ENCODE measurements at regions not wholly inside any gene's neighbourhood (a gene's known extent, or its start where the extent isn't known, plus 50 kb on each side); places are given as distances from the start of the nearest gene placed in this dataset.
"Not testable (repeated sequence)": the region's sequence is repeated elsewhere in the genome, so short reads cannot be mapped to it uniquely, and the experiment has no call there.

- no peak for DNase-seq (ENCODE audit: low spot score)
- no peak overlapping the region for H3K27ac ChIP-seq
- TF ChIP-seq CTCF (IDR thresholded peaks at IDR 0.05), result no peak
These were observed 1492.5 kb downstream of the HACE1 start for GRCh38 chr6:103367212-103367611.

GRCh38 chr6:103356531-103356930, 1503.2 kb downstream of the HACE1 start:
- DNase-seq (ENCODE audit: low spot score), result no peak
- no peak for TF ChIP-seq CTCF (IDR thresholded peaks at IDR 0.05)
- no peak overlapping the region for H3K27ac ChIP-seq

More at GRCh38 chr6:103367212-103367611, 1492.5 kb downstream of the HACE1 start:
- no peak overlapping the region for H3K4me3 ChIP-seq

GRCh38 chr6:103344554-103345163, 1515.1 kb downstream of the HACE1 start:
- no peak for TF ChIP-seq CTCF (IDR thresholded peaks at IDR 0.05)
- H3K4me3 ChIP-seq, result no peak overlapping the region
- DNase-seq (ENCODE audit: low spot score), result no peak
- no peak overlapping the region for H3K27ac ChIP-seq

More at GRCh38 chr6:103356531-103356930, 1503.2 kb downstream of the HACE1 start:
- no peak overlapping the region for H3K4me3 ChIP-seq

GRCh38 chr6:103335412-103335811, 1524.3 kb downstream of the HACE1 start:
- TF ChIP-seq CTCF (IDR thresholded peaks at IDR 0.05), result no peak

GRCh38 chr6:103326760-103327757, 1532.7 kb downstream of the HACE1 start:
- no peak for DNase-seq (ENCODE audit: low spot score)
- no peak for TF ChIP-seq CTCF (IDR thresholded peaks at IDR 0.05)
- H3K27ac ChIP-seq, result no peak overlapping the region
- no peak overlapping the region for H3K4me3 ChIP-seq

More at GRCh38 chr6:103335412-103335811, 1524.3 kb downstream of the HACE1 start:
- H3K4me3 ChIP-seq, result no peak overlapping the region
- no peak overlapping the region for H3K27ac ChIP-seq
- no peak for DNase-seq (ENCODE audit: low spot score)

- H3K4me3 ChIP-seq, result no peak overlapping the region
- no peak for DNase-seq (ENCODE audit: low spot score)
- TF ChIP-seq CTCF (IDR thresholded peaks at IDR 0.05), result no peak
These were observed 1546.3 kb downstream of the HACE1 start for GRCh38 chr6:103313432-103313831.

GRCh38 chr6:103294376-103294775, 1565.3 kb downstream of the HACE1 start:
- not testable (repeated sequence) for DNase-seq (ENCODE audit: low spot score); H3K27ac ChIP-seq; H3K4me3 ChIP-seq

More at GRCh38 chr6:103313432-103313831, 1546.3 kb downstream of the HACE1 start:
- H3K27ac ChIP-seq, result no peak overlapping the region
